Spleen (tissue), 11 donors: ENCODE measurements at regions not wholly inside any gene's neighbourhood (a gene's known extent, or its start where the extent isn't known, plus 50 kb on each side); places are given as distances from the start of the nearest gene placed in this dataset.

ENCODE experiments used
- DNase-seq: peaks from one replicate; pipeline ENCODE4 v3.0.0-alpha.2; 2020
- H3K27ac ChIP-seq, 8 donors: fragments of 200-600 bp; sonication (generic) in 7 of 8; 1 replicate in 4 of 8; 2 replicates in 4 of 8; pipeline versions ENCODE4 v1.5.0 to v1.8.0; 2016 to 2021; ENCODE audit warnings: inconsistent platforms in 4 of 8, mild to moderate bottlenecking in 4 of 8, moderate library complexity in 1 of 8
- H3K27me3 ChIP-seq, 7 donors: fragments of 200-600 bp; sonication (generic) in 6 of 7; replicated peaks in 1 of 7; 1 replicate in 4 of 7; 2 replicates in 3 of 7; pipeline versions ENCODE4 v1.5.0 to v1.8.0; 2016 to 2021; ENCODE audit warnings: inconsistent platforms in 3 of 7, mild to moderate bottlenecking in 1 of 7
- H3K36me3 ChIP-seq, 6 donors: fragments of 200-600 bp; sonication (generic) in 5 of 6; 1 replicate in 4 of 6; 2 replicates in 2 of 6; pipeline versions ENCODE4 v1.5.0 to v1.8.0; 2016 to 2021; ENCODE audit warnings: inconsistent platforms in 2 of 6
- H3K4me1 ChIP-seq, 6 donors: fragments of 200-600 bp; sonication (generic) in 5 of 6; 1 replicate in 3 of 6; 2 replicates in 3 of 6; pipeline versions ENCODE4 v1.5.0 to v1.8.0; 2016 to 2021; ENCODE audit warnings: inconsistent platforms in 3 of 6
- H3K4me3 ChIP-seq, 8 donors: fragments of 200-600 bp; sonication (generic) in 7 of 8; 1 replicate in 4 of 8; 2 replicates in 4 of 8; pipeline versions ENCODE4 v1.5.0 to v1.8.0; 2016 to 2021; ENCODE audit warnings: inconsistent platforms in 4 of 8, mild to moderate bottlenecking in 4 of 8, moderate library complexity in 2 of 8
- H3K9me3 ChIP-seq, 8 donors: fragments of 200-600 bp; sonication (generic) in 7 of 8; 1 replicate in 4 of 8; 2 replicates in 4 of 8; pipeline versions ENCODE4 v1.5.0 to v1.8.0; 2016 to 2021; ENCODE audit warnings: inconsistent platforms in 4 of 8
- POLR2A ChIP-seq, 3 donors: fragments of 450-650 bp; IDR thresholded peaks; one replicate each; pipeline ENCODE4 v1.5.1; 2017; ENCODE audit warnings: antibody characterized with exemption in 3 of 3, mild to moderate bottlenecking in 1 of 3
- POLR2AphosphoS5 ChIP-seq, 3 donors: sonication (generic); formaldehyde crosslinking; IDR thresholded peaks; one replicate each; pipeline ENCODE4 v1.5.1; 2017; ENCODE audit warnings: antibody characterized with exemption in 3 of 3
- WGBS, 5 donors: extraction: QIAGEN DNeasy Blood & Tissue Kit in 3 of 5; methylation state at CpG; one replicate each; pipeline versions ENCODE4 v1.1.5 to v1.1.7; 2013 to 2018; 5-methylcytosine and 5-hydroxymethylcytosine counted together
- intact Hi-C: fragments of 100-400 bp; cut with DNase I; formaldehyde crosslinking; loops from one replicate; pipeline ENCODE4 v1.15.0; 2023; ENCODE audit warnings: low total_unique reads
- TF ChIP-seq, protein P1 (sequence below), 11 experiments: fragments of 200-600 bp in 7 of 11; fragments of 450-650 bp in 4 of 11; sonication (generic) in 4 of 11; IDR thresholded peaks in 8 of 11; conservative IDR thresholded peaks in 3 of 11; 1 replicate in 7 of 11; 2 replicates in 4 of 11; pipeline versions ENCODE4 v1.4.0 to v1.8.0; 2016 to 2021; ENCODE audit warnings: antibody characterized with exemption in 11 of 11, inconsistent platforms in 4 of 11, mild to moderate bottlenecking in 1 of 11
- donor health status: healthy with polysubstance abuse.
- donor health status: DM: no; HTN: no; CAD: no; lungs with moderate emphysema.
- donor health status: DM: no; HTN: no; CAD: no.
- donor health status: Bipolar disorder and iron deficiency.
- donor health status: healthy.
- donor health status: DM: no; HTN: no; CAD: no.
- donor health status: DM: yes; HTN: yes; CAD: no.

GRCh38 chr15:37764733-37765191 lies 169.7 kb upstream of the TMCO5A start:
- intact Hi-C loops, result no loop called here
- TF ChIP-seq POLR2AphosphoS5 (IDR thresholded peaks at IDR 0.05), result no peak
- TF ChIP-seq, protein P1, sequence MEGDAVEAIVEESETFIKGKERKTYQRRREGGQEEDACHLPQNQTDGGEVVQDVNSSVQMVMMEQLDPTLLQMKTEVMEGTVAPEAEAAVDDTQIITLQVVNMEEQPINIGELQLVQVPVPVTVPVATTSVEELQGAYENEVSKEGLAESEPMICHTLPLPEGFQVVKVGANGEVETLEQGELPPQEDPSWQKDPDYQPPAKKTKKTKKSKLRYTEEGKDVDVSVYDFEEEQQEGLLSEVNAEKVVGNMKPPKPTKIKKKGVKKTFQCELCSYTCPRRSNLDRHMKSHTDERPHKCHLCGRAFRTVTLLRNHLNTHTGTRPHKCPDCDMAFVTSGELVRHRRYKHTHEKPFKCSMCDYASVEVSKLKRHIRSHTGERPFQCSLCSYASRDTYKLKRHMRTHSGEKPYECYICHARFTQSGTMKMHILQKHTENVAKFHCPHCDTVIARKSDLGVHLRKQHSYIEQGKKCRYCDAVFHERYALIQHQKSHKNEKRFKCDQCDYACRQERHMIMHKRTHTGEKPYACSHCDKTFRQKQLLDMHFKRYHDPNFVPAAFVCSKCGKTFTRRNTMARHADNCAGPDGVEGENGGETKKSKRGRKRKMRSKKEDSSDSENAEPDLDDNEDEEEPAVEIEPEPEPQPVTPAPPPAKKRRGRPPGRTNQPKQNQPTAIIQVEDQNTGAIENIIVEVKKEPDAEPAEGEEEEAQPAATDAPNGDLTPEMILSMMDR (IDR thresholded peaks at IDR 0.05 in 8 of 11, conservative IDR thresholded peaks at IDR 0.05 in 3 of 11), result peak in 10 of 11 experiments; percentile 9 to 68 (median 55)
- no peak for DNase-seq
- H3K27me3 ChIP-seq, result no peaks in the 10 kb centered on the region
- no peaks in the 10 kb centered on the region for H3K36me3 ChIP-seq
- 71 to 80% (median 78%) methylated on average over 3 of the region's 3 CpGs for WGBS, 5 donors
- no peak overlapping the region for H3K27ac ChIP-seq
- H3K4me3 ChIP-seq, result peak overlapping the region in 1 of 8 donors; percentile 3
- peaks cover 4 to 16% (median 10%) of the 10 kb centered on the region in 6 donors for H3K4me1 ChIP-seq
- H3K9me3 ChIP-seq, result no peaks in the 10 kb centered on the region

GRCh38 chr15:37765786-37766185 lies 168.7 kb upstream of the TMCO5A start:
- DNase-seq, result no peak
- Histone ChIP-seq H3K27ac (no peak overlapping the region), H3K9me3 (no peaks in the 10 kb centered on the region), H3K4me3 (peak overlapping the region in 1 of 8 donors; percentile 13), H3K27me3 (no peaks in the 10 kb centered on the region), H3K4me1 (peaks cover 4 to 16% (median 10%) of the 10 kb centered on the region in 6 donors), H3K36me3 (no peaks in the 10 kb centered on the region)
- WGBS, 5 donors, result 5 to 19% (median 15%) methylated on average over 8 of the region's 8 CpGs
- intact Hi-C loops, result no loop called here
- TF ChIP-seq POLR2AphosphoS5 (IDR thresholded peaks at IDR 0.05) (no peak), POLR2A (IDR thresholded peaks at IDR 0.05) (no peak)
- TF ChIP-seq, protein P1 (IDR thresholded peaks at IDR 0.05 in 8 of 11, conservative IDR thresholded peaks at IDR 0.05 in 3 of 11), result no peak

GRCh38 chr15:37767841-37768455 lies 166.5 kb upstream of the TMCO5A start:
- DNase-seq, result no peak
- Histone ChIP-seq H3K9me3 (no peaks in the 10 kb centered on the region), H3K36me3 (no peaks in the 10 kb centered on the region), H3K27me3 (no peaks in the 10 kb centered on the region), H3K4me1 (peaks cover 4 to 16% (median 10%) of the 10 kb centered on the region in 6 donors), H3K27ac (no peak overlapping the region), H3K4me3 (no peak overlapping the region)
- intact Hi-C loops, result no loop called here
- 86 to 91% (median 88%) methylated on average over 10 of the region's 10 CpGs for WGBS, 5 donors
- no peak for TF ChIP-seq POLR2AphosphoS5 (IDR thresholded peaks at IDR 0.05)
- no peak for TF ChIP-seq POLR2A (IDR thresholded peaks at IDR 0.05)
- TF ChIP-seq, protein P1 (IDR thresholded peaks at IDR 0.05 in 8 of 11, conservative IDR thresholded peaks at IDR 0.05 in 3 of 11), result no peak

- H3K36me3 ChIP-seq, result no peaks in the 10 kb centered on the region
- no peaks in the 10 kb centered on the region for H3K27me3 ChIP-seq
- no peak overlapping the region for H3K4me3 ChIP-seq
- TF ChIP-seq POLR2AphosphoS5 (IDR thresholded peaks at IDR 0.05), result no peak
- H3K9me3 ChIP-seq, result no peaks in the 10 kb centered on the region
- H3K4me1 ChIP-seq, result peaks cover 0 to 1% (median 0%) of the 10 kb centered on the region in 6 donors
- no peak overlapping the region for H3K27ac ChIP-seq
- 17 to 37% (median 21%) methylated on average over 2 of the region's 2 CpGs for WGBS, 5 donors
- DNase-seq, result no peak
- intact Hi-C loops, result no loop called here
Measured at GRCh38 chr15:37771465-37771864, 163.0 kb upstream of the TMCO5A start.
